CD1c-positive myeloid dendritic cell (primary cell): ENCODE measurements at regions not wholly inside any gene's neighbourhood (a gene's known extent, or its start where the extent isn't known, plus 50 kb on each side); places are given as distances from the start of the nearest gene placed in this dataset.
"Not testable (repeated sequence)": the region's sequence is repeated elsewhere in the genome, so short reads cannot be mapped to it uniquely, and the experiment has no call there.

Source experiments
- DNase-seq: peaks from one replicate; pipeline ENCODE4 v3.0.0-alpha.2; 2016; ENCODE audit errors: extremely low spot score

- DNase-seq = no peak
Observed at GRCh38 chr4:82247629-82248028, 126.2 kb downstream of the HNRNPD start.

- DNase-seq = no peak
Observed at GRCh38 chr4:82247171-82247570, 126.6 kb downstream of the HNRNPD start.

GRCh38 chr4:82241534-82241933 lies 132.3 kb downstream of the HNRNPD start:
- no peak for DNase-seq

- no peak for DNase-seq
Observed at GRCh38 chr4:82240410-82240809, 133.4 kb downstream of the HNRNPD start.

- not testable (repeated sequence) for DNase-seq
Observed at GRCh38 chr4:82237142-82237541, 136.6 kb downstream of the HNRNPD start.

- no peak for DNase-seq
Observed at GRCh38 chr4:82235346-82235745, 138.4 kb downstream of the HNRNPD start.

- DNase-seq = no peak
Observed at GRCh38 chr4:82232891-82233290, 140.9 kb downstream of the HNRNPD start.

- no peak for DNase-seq
Observed at GRCh38 chr4:82231806-82232205, 142.0 kb downstream of the HNRNPD start.

- DNase-seq = peak; percentile 64
Observed at GRCh38 chr4:82230306-82230705, 143.5 kb downstream of the HNRNPD start.

- DNase-seq = no peak
Observed at GRCh38 chr4:82225030-82225429, 148.8 kb downstream of the HNRNPD start.

- DNase-seq = peak; percentile 81
Observed at GRCh38 chr4:82223715-82224114, 150.1 kb downstream of the HNRNPD start.

GRCh38 chr4:82219346-82219745 lies 154.4 kb downstream of the HNRNPD start:
- no peak for DNase-seq

- no peak for DNase-seq
Observed at GRCh38 chr4:82217986-82218715, 155.6 kb downstream of the HNRNPD start.

- DNase-seq = peak; percentile 31
Observed at GRCh38 chr4:82216219-82216618, 157.6 kb downstream of the HNRNPD start.

GRCh38 chr4:82215800-82216199 lies 158.0 kb downstream of the HNRNPD start:
- no peak for DNase-seq

GRCh38 chr4:82215039-82215438 lies 158.8 kb downstream of the HNRNPD start:
- no peak for DNase-seq

- no peak for DNase-seq
Observed at GRCh38 chr4:82213485-82214417, 160.0 kb downstream of the HNRNPD start.

- DNase-seq = peak; percentile 61
Observed at GRCh38 chr4:82201805-82202641, 171.8 kb downstream of the HNRNPD start.

- no peak for DNase-seq
Observed at GRCh38 chr4:82201303-82201702, 172.5 kb downstream of the HNRNPD start.

- DNase-seq = no peak
Observed at GRCh38 chr4:82200046-82200445, 173.7 kb downstream of the HNRNPD start.

GRCh38 chr4:82194329-82194728 lies 179.5 kb downstream of the HNRNPD start:
- no peak for DNase-seq
